Skeletal muscle satellite cell (primary cell): ENCODE measurements at regions not wholly inside any gene's neighbourhood (a gene's known extent, or its start where the extent isn't known, plus 50 kb on each side); places are given as distances from the start of the nearest gene placed in this dataset.

ENCODE experiments used
- H3K27me3 ChIP-seq: 2 replicates; pipeline ENCODE4 v1.7.0; 2013; ENCODE audit warnings: low read length; ENCODE audit not compliant: control insufficient read depth, insufficient read depth
- H3K36me3 ChIP-seq: 2 replicates; pipeline ENCODE4 v1.7.0; 2013; ENCODE audit warnings: mild to moderate bottlenecking, control low read depth, low read length; ENCODE audit not compliant: insufficient read depth
- H3K4me1 ChIP-seq: 2 replicates; pipeline ENCODE4 v1.7.0; 2013; ENCODE audit warnings: low read length; ENCODE audit not compliant: control insufficient read depth, insufficient read depth
- H3K4me2 ChIP-seq: 2 replicates; pipeline ENCODE4 v1.7.0; 2013; ENCODE audit warnings: mild to moderate bottlenecking, low read length
- H3K4me3 ChIP-seq: 2 replicates; pipeline ENCODE4 v1.7.0; 2013; ENCODE audit warnings: low read length
- H3K9ac ChIP-seq: 2 replicates; pipeline ENCODE4 v1.7.0; 2013; ENCODE audit warnings: mild to moderate bottlenecking, low read depth, low read length, moderate library complexity
- H3K9me3 ChIP-seq: replicated peaks from 2 replicates; pipeline ENCODE4 v1.7.0; 2013; ENCODE audit warnings: mild to moderate bottlenecking, control low read depth, low read length

DNA sequence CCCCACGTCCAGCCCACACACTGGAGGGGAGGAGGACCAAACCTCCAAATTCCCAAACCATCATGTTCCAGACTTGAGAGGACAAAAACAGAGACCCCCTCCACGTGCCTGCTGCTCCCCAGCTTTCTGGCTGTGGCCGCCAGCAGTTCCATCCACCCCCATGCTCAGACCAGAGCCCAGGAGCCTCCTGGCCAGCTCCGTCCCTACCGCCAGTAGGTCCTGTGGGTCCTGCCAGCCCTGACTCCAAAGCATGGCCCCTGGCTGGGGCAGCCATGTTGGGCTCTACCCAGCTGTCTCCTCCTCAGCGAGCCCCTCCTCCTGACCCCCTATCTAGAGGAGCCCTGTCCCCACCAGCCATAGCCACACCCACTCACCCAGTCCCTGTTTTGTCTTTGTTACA lies 227.3 kb upstream of the RTL1 start:
- Histone ChIP-seq H3K36me3 (no peaks in the 10 kb centered on the region), H3K9ac (no peak overlapping the region), H3K9me3 (no peaks in the 10 kb centered on the region), H3K4me2 (no peak overlapping the region), H3K4me1 (no peaks in the 10 kb centered on the region), H3K27me3 (peaks cover 20% of the 10 kb centered on the region), H3K4me3 (no peak overlapping the region)

- peaks cover 20% of the 10 kb centered on the region for H3K27me3 ChIP-seq
- no peaks in the 10 kb centered on the region for H3K9me3 ChIP-seq
- no peak overlapping the region for H3K4me2 ChIP-seq
- no peak overlapping the region for H3K9ac ChIP-seq
- H3K4me1 ChIP-seq, result no peaks in the 10 kb centered on the region
- H3K4me3 ChIP-seq, result no peak overlapping the region
- no peaks in the 10 kb centered on the region for H3K36me3 ChIP-seq
Measured at GRCh38 chr14:101131451-101131916, 228.0 kb upstream of the RTL1 start.

DNA sequence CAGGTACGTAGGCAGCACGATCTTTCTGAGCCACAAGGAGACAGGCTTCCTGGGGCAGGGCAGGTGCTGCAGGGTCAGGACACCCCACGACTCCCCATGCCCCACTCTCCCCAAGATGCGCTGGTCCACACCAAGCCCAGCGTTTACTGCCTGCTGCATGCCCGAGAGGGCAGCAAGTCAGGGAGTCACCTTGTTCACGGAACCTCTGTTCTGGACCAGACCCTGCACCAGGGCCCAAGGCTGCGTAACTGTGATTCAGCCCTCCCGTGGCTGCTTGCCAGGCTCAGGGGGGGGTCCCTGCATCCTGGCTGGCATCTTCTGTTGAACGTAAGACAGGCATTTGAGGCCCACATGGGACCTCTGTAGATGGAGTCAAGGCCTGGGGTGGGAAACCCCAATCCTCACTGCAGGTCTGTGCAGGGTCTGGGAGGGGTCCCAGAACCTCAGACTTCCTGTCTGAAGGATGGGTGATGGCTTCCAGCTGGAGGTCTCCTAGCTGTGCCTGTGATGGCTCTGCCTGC lies 228.6 kb upstream of the RTL1 start:
- H3K9ac ChIP-seq, result no peak overlapping the region

GRCh38 chr14:101132588-101132987 lies 229.1 kb upstream of the RTL1 start:
- Histone ChIP-seq H3K4me3 (no peak overlapping the region), H3K36me3 (no peaks in the 10 kb centered on the region), H3K4me1 (no peaks in the 10 kb centered on the region), H3K27me3 (peaks cover 17% of the 10 kb centered on the region), H3K4me2 (no peak overlapping the region), H3K9me3 (no peaks in the 10 kb centered on the region), H3K9ac (no peak overlapping the region)

More for the DNA sequence above, 228.6 kb upstream of the RTL1 start:
- Histone ChIP-seq H3K4me2 (no peak overlapping the region), H3K4me1 (no peaks in the 10 kb centered on the region), H3K9me3 (no peaks in the 10 kb centered on the region), H3K36me3 (no peaks in the 10 kb centered on the region), H3K4me3 (no peak overlapping the region), H3K27me3 (peaks cover 20% of the 10 kb centered on the region)

DNA sequence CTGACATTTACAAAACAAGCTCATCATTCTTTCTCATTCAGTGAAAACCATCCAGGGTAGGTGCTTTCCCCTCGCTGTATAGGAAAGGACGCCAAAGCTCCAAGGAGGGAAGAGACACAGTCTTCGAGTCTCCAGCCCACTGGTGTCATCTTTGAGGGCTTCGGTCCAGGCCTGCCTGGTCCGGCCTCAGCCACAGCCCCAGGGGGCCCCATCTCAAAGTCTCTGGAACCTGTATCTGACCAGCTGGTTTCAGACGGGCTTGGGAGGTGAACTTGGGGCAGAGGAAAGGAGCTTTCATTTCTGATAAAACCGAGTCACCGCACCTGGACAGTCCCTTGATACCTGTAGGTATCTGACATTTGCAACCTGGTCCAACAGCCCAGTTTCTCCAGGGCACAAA lies 229.5 kb upstream of the RTL1 start:
- Histone ChIP-seq H3K36me3 (no peaks in the 10 kb centered on the region), H3K4me2 (no peak overlapping the region), H3K9ac (no peak overlapping the region), H3K4me1 (no peaks in the 10 kb centered on the region), H3K27me3 (peaks cover 12% of the 10 kb centered on the region), H3K4me3 (no peak overlapping the region), H3K9me3 (no peaks in the 10 kb centered on the region)

- no peak overlapping the region for H3K4me3 ChIP-seq
- no peaks in the 10 kb centered on the region for H3K36me3 ChIP-seq
- H3K9me3 ChIP-seq, result no peaks in the 10 kb centered on the region
- no peaks in the 10 kb centered on the region for H3K4me1 ChIP-seq
- no peak overlapping the region for H3K9ac ChIP-seq
- no peak overlapping the region for H3K4me2 ChIP-seq
- peaks cover 5% of the 10 kb centered on the region for H3K27me3 ChIP-seq
Measured at GRCh38 chr14:101134161-101134631, 230.7 kb upstream of the RTL1 start.

DNA sequence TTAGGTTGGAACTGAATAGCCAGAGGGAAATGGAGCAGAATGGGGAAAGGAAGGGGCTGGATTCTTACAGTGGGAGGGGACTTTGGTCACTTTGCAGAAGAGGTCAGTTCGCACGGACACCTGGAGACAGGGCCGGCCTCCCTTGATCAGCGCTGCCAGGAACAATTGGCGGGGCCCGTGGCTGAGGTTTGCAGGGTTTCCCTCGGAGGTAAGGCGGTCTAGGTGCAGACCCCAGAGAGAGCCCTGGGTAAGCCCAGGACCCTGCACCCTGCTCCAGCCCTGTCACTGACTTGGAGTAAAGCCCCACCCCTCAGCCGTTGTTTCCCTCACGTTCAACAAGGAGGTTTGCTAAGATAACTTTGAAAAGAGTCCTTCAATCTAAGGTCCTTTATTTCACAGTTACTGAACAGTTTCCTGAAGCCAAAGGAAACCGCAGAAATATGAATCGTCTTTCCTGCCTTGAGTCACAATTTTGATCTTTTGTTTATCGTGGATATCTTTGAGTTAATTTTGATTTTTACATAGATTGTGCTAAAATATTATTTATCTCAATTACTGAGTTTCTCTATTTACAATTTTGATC lies 231.4 kb upstream of the RTL1 start:
- H3K4me2 ChIP-seq, result no peak overlapping the region
- no peak overlapping the region for H3K9ac ChIP-seq
- peaks cover 2% of the 10 kb centered on the region for H3K27me3 ChIP-seq
- no peaks in the 10 kb centered on the region for H3K9me3 ChIP-seq
- H3K4me1 ChIP-seq, result no peaks in the 10 kb centered on the region
- no peaks in the 10 kb centered on the region for H3K36me3 ChIP-seq
- H3K4me3 ChIP-seq, result no peak overlapping the region

- H3K36me3 ChIP-seq, result no peaks in the 10 kb centered on the region
- H3K4me3 ChIP-seq, result no peak overlapping the region
- H3K9me3 ChIP-seq, result no peaks in the 10 kb centered on the region
- H3K4me1 ChIP-seq, result no peaks in the 10 kb centered on the region
- no peak overlapping the region for H3K4me2 ChIP-seq
- no peaks in the 10 kb centered on the region for H3K27me3 ChIP-seq
- no peak overlapping the region for H3K9ac ChIP-seq
Measured at GRCh38 chr14:101135796-101136742, 232.5 kb upstream of the RTL1 start.

DNA sequence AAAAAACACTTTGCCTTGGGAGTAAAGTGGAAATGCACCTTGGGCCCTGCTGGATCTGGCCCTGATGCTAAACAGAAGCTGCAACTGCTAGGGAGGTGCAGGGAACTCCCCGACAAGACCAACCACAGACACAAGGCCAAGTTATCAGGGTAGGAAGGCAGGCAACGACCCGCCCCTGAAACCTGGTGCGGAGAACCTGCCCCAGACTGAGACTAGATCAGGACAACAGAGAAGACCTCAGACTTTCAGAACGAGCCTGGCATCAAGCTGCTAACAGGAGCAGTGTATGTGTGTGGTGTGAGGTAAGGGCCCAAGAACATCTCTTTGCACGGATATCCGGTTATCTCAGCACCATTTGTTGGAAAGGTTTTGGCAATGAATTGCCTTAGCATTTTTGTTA lies 233.7 kb upstream of the RTL1 start:
- no peak overlapping the region for H3K4me3 ChIP-seq
- no peaks in the 10 kb centered on the region for H3K27me3 ChIP-seq
- H3K36me3 ChIP-seq, result no peaks in the 10 kb centered on the region
- H3K9ac ChIP-seq, result no peak overlapping the region
- H3K4me1 ChIP-seq, result no peaks in the 10 kb centered on the region
- H3K9me3 ChIP-seq, result peaks cover 5% of the 10 kb centered on the region
- H3K4me2 ChIP-seq, result no peak overlapping the region

DNA sequence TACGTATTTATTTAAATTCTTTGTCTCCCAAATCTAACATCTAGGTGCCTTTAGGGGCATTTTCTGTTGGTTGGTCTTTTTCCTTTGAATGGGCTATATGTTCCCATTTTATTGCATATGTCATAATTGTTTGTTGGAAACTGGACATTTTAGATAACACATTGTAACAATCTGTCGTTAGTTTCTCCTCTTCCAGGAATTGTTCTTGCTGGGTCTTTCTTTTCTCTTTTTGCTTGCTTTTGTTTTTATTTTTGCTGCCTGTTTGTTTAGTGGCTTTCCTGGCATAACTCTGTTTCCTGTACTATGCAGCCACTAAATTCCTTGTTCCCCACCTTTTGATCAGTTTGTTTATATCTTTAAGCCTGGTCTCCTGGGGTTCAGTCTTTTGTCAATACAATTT lies 244.3 kb upstream of the RTL1 start:
- H3K36me3 ChIP-seq, result no peaks in the 10 kb centered on the region
- H3K4me3 ChIP-seq, result no peak overlapping the region
- no peak overlapping the region for H3K9ac ChIP-seq
- peaks cover 9% of the 10 kb centered on the region for H3K27me3 ChIP-seq
- H3K4me1 ChIP-seq, result peaks cover 9% of the 10 kb centered on the region
- no peaks in the 10 kb centered on the region for H3K9me3 ChIP-seq
- no peak overlapping the region for H3K4me2 ChIP-seq

- Histone ChIP-seq H3K9ac (no peak overlapping the region), H3K4me2 (no peak overlapping the region), H3K9me3 (no peaks in the 10 kb centered on the region), H3K27me3 (peaks cover 9% of the 10 kb centered on the region), H3K4me1 (peaks cover 9% of the 10 kb centered on the region), H3K36me3 (no peaks in the 10 kb centered on the region), H3K4me3 (no peak overlapping the region)
Measured at GRCh38 chr14:101150039-101150610, 246.6 kb upstream of the RTL1 start.
